SW 1271 (cell line): ENCODE measurements at regions not wholly inside any gene's neighbourhood (a gene's known extent, or its start where the extent isn't known, plus 50 kb on each side); places are given as distances from the start of the nearest gene placed in this dataset.
"Not testable (repeated sequence)": the region's sequence is repeated elsewhere in the genome, so short reads cannot be mapped to it uniquely, and the experiment has no call there.

Experiments
- DNase-seq, 2 experiments: peaks; one replicate each; lab custom pipeline; 2025; lab: John Stamatoyannopoulos, UW

DNA sequence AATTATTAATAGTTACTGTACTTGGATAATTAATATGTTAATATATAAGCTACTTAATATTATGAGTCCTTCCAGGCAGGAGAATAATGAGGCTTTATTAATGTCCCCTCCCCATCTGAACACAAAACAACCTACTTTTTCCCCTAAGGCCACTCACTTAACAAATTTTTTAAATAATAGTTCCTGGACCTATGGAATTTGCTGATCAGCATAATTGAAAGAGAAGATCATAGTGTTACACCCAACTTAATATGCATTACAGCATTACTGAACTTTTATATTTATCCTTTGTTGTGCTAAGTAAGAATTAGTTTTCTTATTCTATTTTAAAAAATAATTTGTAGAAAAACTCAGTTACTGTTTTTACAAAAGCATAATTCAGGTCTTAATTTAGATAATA, 1537.7 kb upstream of the GOT2 start:
- DNase-seq: no peak

DNA sequence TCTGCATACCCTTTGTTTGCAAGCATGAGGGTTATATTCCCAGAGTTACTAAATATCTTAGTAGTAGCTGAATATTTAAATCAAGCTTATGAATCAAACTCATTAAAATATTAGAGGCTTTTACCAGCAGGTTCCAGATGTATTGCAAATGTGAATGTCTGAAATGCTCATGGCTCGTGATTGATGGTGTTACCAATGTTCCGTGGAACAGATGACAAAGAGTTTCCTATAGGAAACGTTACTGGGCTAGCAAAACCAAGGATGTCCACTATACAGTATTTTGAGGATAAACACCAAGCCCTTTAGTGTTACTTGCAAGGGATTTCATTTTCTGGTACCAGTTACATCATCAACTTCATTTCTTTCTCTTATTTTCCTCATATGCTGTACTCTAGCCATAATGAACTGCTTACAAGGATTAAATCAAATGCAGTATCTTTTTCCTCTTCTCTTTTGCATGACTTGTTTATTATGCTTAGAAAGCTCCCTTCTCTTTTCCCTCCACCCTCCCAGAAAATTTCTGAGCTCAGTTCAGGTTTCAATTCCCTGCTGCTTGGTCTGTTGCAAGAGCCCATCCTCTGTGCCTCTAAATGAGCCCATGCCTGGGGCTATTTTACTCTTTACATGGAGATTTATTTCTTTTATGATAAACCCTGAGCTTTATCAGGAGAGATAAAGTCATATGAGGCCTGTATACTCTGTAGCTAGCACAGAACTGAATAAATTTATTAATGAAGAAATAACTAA, 1537.1 kb upstream of the GOT2 start:
- DNase-seq: no peak

DNA sequence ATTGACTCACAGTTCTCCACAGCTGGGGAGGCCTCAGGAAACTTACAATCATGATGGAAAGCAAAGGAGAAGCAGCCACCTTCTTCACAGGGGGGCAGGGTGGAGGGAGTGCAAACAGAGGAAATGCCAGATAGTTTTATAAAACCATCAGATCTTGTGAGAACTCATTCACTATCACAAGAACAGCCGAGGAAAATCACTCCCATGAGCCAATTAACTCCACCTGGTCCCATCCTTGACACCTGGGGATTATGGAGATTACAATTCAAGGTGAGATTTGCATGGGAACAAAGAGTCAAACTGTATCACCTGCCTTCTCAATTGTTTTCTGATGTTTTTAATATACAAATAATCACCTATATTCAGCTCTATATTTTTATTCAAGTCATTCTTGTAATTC, 1527.3 kb upstream of the GOT2 start:
- no peak for DNase-seq

DNA sequence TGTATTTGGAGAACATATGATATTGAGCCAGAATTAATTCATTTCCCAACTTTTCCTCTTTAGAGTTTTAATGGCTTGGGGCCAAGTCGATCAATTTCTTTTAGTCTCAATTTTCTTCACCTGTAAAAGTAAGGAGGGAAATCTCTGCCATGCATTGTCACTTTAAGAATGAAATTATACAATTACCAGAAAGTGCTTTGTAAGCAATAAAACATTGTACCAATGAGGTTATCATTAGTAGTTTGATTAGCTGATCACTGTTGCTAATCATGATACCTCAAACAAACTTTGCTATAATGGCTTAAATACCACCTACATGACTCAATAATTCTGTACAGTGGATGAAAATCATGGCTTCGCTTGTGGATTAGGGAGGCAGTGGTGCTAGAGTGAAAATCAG, 1525.8 kb upstream of the GOT2 start:
- DNase-seq: no peak

DNA sequence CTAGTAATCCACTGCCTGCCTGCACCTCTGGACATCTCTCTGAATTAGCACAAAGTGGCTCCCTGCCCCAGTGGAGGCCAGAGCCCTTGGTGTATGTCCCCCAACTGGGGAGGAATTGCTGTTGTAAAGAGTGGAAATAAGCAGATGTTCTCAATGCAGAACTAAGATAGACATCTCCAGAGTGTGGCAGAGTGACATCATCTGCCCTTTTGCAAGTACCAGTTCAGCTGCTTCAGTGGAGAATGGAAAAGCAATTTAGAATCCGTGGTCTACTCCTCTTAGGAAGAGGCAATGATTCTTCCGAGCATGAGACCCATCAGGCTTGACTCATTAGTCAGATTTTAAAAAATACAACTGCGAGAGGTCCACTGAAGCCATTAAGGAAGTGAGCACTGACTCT, 1512.0 kb upstream of the GOT2 start:
- DNase-seq: no peak

DNA sequence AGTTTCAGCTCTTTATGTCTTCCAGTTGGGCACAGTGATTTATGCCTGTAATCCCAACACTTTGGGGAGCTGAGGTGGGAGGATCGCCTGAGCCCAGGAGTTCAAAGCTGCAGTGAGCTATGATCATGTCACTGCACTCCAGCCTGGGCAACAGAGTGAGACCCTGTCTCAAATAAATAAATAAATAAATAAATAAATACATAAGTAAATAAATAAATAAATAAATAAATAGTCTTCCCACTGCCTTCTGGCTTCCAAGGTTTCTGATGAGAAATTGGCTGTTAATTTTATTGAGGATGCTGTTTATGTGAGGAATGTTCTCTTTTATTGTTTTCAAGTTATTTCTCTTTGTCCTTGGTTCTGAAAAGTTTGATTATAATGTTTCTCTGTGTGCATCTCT, 1507.6 kb upstream of the GOT2 start:
- DNase-seq: no peak

DNA sequence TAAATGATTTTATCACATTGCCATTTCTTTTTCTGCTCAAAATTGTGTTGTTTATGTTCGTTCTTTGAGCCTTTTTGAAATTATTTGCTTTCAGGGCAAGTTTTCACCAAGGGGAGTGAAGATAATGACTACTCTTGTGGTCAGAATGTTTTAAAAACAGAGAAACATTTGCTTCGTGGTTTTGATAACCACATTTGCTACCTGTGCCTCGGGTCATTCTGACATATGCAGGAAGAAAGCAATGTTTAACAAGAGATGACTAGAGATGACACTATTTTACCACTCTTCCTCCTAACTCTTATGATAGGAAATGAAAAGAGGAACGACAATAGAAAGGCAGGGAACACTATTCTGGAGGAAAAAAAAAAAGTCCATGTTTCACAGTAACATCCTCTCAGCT, 1496.5 kb upstream of the GOT2 start:
- no peak for DNase-seq

DNA sequence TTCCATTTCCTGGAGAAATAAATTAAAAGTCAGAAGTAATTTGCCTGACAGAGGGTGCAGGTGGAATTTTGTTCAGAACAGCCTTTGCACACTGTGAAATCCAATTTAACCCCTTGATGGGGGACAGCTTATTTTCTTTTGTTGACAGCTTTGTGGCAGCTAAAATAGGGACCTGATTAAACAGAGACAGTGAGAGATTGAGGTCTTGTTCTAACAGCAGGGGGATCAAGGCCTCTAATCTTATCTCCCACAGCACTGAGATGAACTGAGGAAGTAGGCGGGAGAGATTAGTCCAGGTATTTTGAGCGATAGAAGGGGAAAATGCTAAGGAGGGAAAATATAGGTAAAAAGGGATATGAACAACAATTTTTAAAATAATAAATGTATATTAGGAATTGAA, 1491.4 kb upstream of the GOT2 start:
- DNase-seq: no peak

DNA sequence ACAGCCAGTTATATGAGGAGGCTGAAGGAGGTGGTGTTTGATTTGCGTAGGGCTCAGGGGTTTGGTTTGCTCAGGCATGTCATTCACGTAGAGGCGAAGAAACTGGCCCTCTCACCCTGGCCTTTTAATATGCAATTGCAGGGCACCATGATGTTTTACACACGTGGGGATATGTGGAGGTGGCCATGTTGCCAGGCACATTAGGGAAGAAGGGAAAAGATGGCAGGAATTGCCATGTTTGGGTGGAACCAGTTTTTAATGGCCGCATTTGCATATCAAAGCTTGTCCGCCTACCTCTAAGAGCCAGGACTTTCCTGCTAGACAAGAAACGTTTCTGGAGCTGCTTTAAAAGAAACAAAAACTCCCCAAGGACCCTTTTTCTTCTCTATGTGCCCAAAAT, 1483.7 kb upstream of the GOT2 start:
- no peak for DNase-seq

DNA sequence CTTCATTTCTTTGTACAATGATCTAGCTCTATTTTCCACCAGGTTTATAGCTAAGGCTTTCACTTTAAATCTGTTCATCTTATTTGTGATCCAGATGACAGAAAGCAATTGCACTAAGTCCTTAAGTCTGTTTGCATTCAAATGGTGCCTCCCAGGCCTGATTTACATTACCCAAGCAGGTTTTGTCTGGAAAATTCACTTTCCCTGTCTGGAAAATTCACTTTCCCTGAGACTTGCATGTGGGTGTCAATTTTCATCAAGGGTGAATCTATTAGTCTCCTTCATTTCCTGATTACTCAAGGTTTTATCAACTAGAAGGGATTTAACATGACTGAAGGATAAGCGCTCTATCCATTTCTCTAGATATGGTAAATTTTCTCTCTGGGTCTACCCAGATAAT, 1480.2 kb upstream of the GOT2 start:
- no peak for DNase-seq

DNA sequence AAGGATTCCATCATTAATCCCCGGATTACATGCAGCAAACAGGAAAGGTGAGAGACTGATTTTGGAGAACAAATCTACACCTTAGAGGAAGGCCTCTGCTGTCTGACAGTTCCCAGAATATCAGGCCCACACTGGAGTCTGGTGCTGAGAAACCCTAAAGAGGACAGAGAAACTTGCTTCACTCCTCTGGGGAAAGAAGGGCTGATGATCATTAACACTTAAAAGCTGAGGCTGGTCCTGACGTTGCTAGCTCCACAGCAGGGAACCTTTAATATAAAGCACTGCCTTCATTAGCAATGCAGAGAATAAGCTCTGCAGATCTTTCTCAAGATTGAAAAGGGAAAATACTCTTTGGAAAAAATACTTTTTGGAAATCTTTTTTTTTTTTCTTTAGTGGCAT, 1472.4 kb upstream of the GOT2 start:
- no peak for DNase-seq

DNA sequence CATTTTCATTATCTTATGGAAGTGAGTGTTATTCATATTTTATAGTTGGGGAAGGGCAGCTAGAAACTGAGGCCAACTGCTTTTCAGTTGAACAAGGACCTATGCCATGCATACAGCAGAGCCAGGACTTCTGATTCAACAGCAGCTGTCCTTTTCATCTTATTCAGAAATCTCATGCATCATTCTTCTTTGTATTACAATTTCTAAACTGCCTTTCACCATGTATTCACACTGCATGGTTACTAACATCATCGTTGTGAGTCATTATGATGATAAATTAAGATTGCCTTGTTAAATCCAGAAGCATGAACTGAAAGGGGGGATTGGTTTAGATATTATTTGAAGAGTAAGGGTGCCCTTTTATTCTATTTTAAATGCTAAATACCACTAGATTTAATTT, 1470.1 kb upstream of the GOT2 start:
- DNase-seq: no peak

DNA sequence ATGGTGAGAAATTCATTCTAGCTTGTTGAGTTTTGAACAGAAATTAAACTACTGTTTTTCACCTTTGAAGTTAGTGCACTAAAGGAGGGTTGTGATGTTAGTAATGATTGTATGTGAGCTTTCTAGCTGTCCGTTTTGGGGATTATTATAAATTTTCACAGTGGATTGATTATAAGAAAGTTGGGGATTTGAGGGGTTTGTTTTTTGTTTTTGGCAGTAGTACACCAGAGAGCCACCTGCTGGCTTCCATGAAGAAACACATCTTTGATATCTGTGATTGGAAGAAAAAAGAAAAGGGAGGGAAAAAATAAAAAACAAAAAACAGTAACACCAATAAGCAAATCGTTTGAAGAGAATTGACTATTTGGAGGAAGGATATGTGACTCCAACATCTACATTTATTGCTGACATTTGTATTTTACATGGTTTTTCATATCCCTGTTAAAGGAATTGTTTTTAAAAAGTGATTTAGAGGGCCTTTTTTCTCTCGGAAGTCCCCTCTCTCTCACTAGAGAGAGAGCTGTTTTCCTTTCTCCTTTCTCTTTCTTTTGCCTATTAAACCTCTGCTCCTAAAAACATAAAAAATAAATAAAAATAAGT, 1469.5 kb upstream of the GOT2 start:
- DNase-seq: no peak

DNA sequence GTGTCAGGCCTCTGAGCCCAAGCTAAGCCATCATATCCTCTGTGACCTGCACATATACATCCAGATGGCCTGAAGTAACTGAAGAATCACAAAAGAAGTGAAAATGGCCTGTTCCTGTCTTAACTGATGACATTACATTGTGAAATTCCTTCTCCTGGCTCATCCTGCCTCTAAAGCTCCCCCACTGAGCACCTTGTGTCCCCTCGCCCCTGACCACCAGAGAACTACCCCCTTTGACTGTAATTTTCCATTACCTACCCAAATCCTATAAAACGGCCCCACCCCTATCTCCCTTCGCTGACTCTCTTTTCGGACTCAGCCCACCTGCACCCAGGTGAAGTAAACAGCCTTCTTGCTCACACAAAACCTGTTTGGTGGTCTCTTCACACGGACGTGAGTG, 1466.6 kb upstream of the GOT2 start:
- DNase-seq: not testable (repeated sequence)

DNA sequence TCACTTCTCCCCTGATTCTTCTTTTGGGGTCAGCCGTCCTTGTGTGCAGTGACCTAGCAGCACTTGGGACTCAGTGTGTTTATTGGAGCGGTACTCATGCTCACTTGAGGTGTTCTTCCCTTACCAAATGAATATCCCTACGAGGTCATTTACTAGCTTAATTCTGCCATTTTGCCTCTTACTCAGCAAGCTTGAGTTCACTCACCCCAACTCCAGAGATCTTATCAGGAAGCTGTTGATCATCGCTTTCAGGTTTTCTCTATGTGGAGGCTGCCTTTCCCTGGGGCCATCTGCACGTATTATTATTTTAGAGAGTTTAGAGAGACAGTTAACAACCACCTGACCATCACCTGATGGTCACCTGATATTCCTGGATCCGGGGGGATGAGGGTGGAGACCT, 1466.0 kb upstream of the GOT2 start:
- DNase-seq: no peak

DNA sequence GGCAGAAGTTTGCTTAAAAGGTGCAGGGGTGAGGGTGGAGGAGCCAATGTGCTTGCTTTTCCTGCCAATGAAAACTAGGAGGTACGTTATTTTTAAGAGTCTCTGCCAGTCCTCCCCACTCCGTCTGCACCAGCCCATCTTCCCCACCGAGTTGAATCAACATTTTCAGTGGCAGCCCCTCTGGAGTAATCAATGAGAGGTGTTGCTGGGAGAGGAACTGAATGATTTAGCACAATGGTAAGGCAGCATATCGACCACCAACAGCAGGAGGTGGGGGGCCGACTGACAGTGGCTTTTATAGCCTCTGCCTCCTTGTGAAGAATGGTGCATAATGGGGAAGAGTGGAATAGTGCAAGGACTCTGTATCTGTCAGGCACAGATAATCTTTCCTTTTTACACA, 1465.0 kb upstream of the GOT2 start:
- no peak for DNase-seq

DNA sequence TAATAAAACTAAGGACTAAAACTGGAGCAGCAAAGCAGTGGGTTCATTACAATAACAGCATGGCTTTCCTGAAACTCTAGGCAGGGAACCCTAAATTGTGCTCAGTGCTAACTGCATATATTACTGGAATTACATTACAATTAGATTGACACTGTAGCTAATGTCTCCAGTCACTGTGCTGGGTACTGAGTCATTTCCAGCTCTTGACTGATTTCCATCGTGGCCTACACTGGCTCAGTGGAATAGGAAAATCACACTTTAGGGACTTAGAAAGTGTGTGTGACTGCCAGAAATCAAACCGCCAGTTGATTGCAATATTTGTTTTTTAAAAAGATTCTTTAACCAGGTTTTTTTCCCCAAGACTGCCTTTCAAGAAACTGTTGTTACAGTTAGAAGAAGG, 1447.4 kb upstream of the GOT2 start:
- no peak for DNase-seq

DNA sequence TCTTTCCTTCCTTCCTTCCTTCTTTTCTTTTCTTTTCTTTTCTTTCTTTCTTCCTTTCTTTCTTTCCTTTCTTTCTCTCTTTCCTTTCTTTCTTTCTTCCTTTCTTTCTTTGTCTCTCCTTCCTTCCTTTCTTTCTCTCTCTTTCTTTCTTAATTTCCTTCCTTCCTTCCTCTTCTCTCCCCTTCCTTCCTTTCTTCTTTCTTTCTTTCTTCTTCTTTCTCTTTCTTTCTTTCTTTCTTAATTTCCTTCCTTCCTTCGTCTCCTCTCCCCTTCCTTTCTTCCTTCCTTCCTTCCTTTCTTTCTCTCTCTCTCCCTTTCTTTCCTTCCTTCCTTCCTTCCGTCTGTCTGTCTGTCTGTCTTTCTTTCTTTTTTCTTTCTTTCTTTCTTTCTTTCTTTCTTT, 1446.5 kb upstream of the GOT2 start:
- no peak for DNase-seq

DNA sequence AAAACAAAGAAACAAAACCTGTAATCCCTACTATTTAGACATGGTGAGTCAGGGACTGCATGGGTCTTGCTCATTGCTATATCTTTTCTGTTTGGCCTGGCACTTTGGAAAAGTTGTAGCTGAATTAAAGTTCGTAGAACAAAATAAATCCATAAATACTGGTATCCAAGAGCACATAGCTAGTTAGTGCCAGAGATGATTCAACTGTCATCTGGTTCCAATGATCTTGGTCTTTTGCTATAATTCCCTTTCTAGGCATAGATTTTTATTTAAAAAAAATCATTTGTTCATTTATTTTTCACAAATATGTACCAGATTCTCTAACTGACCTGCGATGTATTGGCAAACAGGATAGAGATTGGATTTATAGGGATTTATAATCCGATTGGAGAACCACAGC, 1436.1 kb upstream of the GOT2 start:
- no peak for DNase-seq

DNA sequence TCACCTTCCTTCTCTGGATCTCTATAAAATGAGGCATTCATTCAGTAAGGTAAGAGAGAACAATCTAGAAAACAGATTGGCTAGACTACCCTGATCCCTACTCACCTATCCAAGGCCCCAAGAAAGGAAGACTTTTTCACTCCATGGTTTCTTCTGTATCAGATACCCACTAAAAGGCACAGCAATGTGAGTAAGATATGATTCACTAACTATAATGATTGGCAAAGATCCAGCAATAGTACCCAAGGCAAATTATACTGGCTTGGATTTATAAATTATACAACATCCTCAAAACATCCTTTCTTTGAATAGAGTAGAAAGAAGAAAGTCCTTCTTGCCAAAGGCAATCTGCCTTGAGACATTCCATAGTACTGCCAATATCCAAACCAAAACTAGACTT, 1432.0 kb upstream of the GOT2 start:
- no peak for DNase-seq

DNA sequence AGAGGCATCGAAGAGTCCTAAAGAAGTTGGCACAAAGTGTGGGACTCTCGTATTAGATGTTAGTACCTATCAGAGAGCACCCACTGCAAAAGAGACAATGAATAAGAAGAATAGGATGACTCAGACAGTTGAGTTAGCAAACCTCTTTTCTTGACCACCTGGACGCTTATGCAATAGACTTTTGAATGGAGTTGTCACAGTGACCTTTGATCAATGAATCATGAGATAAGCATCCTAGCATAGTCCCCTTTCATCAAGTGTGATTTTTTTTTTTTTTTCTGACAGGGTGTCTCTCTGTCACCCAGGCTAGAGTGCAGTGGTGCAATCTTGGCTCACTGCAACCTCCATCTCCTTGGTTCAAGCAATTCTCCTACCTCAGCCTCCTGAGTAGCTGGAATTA, 1417.9 kb upstream of the GOT2 start:
- DNase-seq: no peak

DNA sequence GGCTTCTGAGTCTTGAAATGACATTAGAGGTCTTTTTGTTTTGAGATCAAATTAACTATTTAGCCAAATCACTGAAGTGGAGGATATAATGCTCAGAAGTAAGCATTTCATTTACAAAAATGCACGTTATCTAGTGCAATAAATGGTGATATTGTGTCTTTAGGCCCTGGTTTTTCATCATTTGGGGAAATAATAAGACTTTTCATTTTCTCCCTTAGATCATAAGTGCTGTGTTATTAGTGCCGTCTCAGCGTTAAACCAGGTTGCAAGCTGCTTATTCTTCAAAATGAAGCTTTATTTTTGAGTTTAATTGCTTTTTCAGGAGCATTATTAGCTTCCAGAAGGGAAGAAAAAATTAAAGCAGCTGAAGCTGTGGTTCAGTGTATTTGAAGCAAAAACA, 1416.8 kb upstream of the GOT2 start:
- DNase-seq: no peak

DNA sequence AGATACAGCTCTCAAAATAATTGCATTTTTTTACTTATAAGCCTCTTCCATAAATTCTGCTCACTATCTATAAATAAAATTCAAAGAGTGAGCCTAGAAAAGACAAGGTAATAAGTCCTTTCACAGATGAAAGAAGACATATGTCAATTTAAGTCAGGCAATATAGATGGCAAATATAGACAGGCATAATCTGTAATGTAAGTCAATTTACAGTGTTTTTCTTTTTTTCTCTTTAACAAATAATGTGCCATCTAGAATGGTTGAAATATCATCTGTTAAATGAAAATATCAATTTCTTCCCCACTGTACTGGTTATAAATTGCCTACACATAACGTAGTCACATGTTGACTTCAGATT, 1409.2 kb upstream of the GOT2 start:
- DNase-seq: no peak

DNA sequence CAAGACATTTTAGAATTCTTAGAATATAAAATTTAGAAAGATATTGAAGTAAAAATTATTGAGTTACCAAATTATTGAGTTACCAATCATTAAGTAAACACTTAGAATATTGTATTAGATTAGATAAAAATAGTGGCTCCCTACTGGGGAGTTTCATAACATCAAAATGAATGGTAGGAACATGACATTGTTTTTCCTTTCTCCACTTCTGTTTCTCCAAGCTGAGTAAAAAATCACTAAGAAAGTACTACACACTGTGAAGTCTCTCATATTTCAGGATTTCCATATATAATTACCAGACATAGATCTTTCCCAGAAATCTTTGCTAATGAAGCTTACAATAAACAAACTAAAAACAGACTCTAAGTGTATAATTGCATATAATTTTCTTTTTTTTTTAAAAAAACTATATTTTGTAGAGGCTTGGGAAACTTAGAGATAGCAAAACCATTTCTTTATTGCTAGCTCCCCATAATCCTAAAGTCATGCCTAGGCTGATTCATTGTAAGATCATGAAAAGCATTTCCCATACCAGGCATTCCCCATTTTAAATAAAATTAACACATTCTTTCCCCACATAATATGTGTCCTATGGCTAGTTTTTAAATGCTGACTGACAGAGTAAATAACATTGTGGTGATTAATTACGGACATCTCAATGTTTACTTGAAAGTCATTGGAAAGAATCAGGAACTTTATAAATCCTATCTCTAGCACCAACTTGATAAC, 1408.7 kb upstream of the GOT2 start:
- no peak for DNase-seq
